NCI-H2227 treated with DMSO at 0.1 percent for 48 hours (cell line): ENCODE measurements at regions not wholly inside any gene's neighbourhood (a gene's known extent, or its start where the extent isn't known, plus 50 kb on each side); places are given as distances from the start of the nearest gene placed in this dataset.

Experiments used
- DNase-seq: peaks from one replicate; lab custom pipeline; 2025; lab: John Stamatoyannopoulos, UW

DNA sequence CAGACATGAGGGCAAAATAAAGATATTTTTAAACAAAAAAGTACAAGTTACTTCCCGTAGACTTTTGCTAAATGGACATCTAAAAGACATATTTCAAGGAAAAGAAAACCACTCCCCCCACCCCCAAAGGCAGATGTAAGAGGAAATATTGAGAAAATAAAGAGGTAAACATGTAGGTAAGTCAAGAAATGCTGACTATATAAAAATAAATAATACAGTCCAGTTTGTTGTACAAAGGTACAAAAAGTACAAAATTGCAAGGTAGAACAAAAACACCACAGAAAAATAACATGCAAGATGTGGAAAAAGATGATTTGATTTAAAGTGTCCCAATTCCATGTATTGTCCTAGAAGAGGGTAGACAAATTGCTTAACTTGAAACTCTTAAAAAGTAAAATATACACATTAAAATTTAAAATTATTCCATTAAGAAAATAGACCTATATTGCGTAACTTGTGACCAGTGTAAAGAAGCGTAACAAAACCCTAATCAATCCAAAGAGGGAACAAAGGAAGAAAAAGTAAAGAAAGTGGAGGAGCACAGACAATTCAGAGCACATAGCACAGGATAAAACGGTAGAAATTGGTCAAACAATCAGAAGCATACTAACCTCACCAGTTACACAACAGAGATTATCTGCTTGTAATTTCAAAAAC lies 58.4 kb upstream of the FAM216B start:
- DNase-seq, result no peak

DNA sequence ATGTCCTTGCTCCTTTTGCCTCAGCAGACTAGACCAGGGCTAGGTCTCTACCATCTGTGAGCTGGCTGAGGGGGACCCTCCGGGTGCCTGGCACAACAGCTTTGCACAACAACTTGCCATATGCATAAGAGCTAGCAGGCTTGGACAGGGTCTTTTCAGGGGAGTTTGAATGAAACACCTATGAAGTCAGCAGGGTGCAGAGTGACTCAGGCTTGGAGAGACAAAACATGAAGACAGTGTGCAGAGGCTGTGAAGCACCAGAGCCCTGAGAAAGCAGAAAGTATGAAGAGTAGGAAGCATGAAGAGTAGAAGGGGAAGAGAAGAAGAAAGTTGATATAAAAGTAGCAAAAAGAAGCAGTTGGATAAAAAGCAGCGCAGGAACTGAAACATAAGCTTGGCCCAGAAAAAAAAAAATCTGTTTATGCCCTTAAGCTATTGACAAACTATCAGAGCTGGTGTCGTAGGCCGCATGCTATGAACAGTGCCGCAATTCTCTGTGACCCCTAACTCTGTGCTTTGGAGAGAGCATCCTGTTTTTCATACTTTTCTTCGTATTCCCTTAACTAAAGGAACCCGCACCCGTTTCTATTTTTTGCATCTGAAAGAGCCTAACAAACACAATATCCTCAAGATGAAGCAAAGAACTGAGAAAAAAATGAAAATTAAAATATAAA lies 52.7 kb upstream of the FAM216B start:
- DNase-seq, result peak; percentile 13

DNA sequence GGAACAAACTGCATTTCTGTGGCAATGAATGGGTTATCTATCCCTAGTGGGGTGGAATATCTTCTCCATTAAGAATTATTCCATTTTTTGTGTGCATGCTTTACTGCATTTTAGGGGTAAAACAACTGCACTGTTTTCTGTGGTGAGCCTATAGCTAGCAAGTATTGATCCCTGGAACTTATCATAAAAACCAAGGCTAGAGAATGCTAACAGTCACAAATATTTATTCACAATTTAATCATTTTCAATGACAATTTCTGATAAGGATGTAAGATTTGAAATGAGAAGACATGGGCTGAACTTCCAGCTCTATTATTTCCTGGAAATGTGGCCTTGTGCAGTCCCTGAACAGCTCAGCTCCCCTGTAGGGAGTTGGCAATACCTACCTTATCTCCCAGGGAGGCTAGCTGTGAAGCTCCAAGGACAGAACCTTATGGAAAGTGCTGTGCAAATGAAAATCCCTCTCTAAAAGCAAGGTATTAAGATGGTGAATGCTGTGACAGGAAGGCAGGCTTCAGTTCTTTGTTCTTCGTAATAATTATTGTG lies 51.5 kb upstream of the FAM216B start:
- DNase-seq, result no peak
